ENCODE measurements at regions not wholly inside any gene's neighbourhood (a gene's known extent, or its start where the extent isn't known, plus 50 kb on each side); places are given as distances from the start of the nearest gene placed in this dataset.

DNA sequence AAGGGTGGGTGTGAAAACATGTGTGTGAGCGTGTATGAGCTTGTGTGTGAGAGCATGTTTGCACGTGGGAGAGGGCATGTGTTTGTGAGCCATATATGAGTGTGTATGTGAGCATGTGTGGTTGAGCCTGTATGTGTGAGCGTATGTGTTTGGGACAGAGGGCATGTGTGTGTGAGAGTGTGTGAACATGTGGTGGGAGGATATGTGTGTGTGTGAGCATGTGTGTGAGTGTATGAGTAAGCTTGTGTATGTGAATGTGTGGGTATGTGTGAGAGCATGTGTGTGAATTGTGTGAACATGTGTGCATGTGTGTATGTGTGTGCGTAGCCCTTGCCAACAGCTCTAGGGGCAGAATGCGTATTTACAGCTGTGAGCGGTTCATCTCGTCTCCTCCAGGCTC is 163.0 kb downstream of the TMEM200C start:
- no peak overlapping the region for H3K4me3 ChIP-seq (ENCODE audit: low read length)

DNA sequence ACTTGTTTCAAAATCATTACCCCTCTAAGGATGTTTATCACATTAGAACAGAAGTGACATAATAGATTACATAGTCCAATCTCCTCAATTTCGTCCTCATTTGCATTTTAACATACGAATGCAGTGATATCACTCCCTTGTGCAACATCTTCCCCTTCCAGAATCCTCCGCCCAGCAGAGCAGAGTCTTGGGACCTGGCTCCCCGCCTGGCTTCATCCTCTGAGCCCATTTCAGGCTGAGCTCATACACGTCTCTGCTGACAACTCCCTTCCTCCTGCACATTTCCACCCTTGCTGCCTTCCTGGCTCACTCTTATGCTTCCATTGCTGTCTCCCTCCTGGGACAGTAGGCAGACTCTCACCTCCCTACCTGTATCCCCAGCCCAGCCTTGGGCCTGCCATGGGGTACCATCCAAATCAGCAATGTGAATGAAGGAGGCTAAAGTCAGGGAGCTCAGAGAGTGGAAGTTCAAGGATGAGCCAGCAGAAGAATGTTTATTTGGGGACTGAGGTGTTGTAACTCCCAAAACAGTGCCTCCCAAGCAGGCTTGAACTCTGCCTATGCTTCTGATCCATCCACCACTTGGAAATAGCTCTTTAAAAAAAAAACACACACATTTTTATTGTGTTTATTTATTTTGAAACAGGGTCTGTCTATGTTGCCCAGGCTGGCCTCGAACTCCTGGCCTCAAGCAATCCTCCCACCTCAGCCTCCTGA is 165.2 kb downstream of the TMEM200C start:
- no peak overlapping the region for H4K5ac ChIP-seq (ENCODE audit: low read length)
- no peaks in the 10 kb centered on the region for H3K79me2 ChIP-seq (ENCODE audit: control insufficient read depth, insufficient read depth, low read length)
- H4K8ac ChIP-seq (ENCODE audit: low read depth, low read length), result no peak overlapping the region
- no peak overlapping the region for H2BK5ac ChIP-seq (ENCODE audit: low read length)
- H2AK5ac ChIP-seq (ENCODE audit: low read length), result no peak overlapping the region
- H3K18ac ChIP-seq (ENCODE audit: low read length), result no peak overlapping the region
- no peaks in the 10 kb centered on the region for H3K27me3 ChIP-seq (ENCODE audit: insufficient read depth, low read length, poor library complexity)
- no peaks in the 10 kb centered on the region for H3K79me1 ChIP-seq (ENCODE audit: low read length)
- no peak overlapping the region for H2BK120ac ChIP-seq (ENCODE audit: low read depth, low read length)
- H3K4ac ChIP-seq (ENCODE audit: low read depth, low read length), result no peak overlapping the region
- DNase-seq, result no peak
- H3K9ac ChIP-seq (ENCODE audit: low read length), result no peak overlapping the region
- H3K27ac ChIP-seq (ENCODE audit: low read depth, low read length), result no peak overlapping the region
- H3K36me3 ChIP-seq (ENCODE audit: control insufficient read depth, insufficient read depth, low read length), result no peaks in the 10 kb centered on the region
- H3K4me3 ChIP-seq (ENCODE audit: low read length), result no peak overlapping the region
- H3K4me1 ChIP-seq (ENCODE audit: control insufficient read depth, low read depth, low read length), result peaks cover 5% of the 10 kb centered on the region
- no peak overlapping the region for H3K56ac ChIP-seq (ENCODE audit: low read length)
- H2BK15ac ChIP-seq (replicated peaks; ENCODE audit: low read depth), result no peak overlapping the region
- H3K23ac ChIP-seq (ENCODE audit: low read length), result no peak overlapping the region
- no peak overlapping the region for H3K4me2 ChIP-seq (ENCODE audit: low read length)
- no CpG with 5 or more reads among the region's 6 CpGs for WGBS (ENCODE audit: extremely low coverage, insufficient coverage, low lambda C conversion rate)

More for the DNA sequence above, 163.0 kb downstream of the TMEM200C start:
- Histone ChIP-seq H3K9ac (ENCODE audit: low read length) (no peak overlapping the region), H3K4me1 (ENCODE audit: control insufficient read depth, low read depth, low read length) (peaks cover 5% of the 10 kb centered on the region), H2BK5ac (ENCODE audit: low read length) (no peak overlapping the region), H3K4ac (ENCODE audit: low read depth, low read length) (no peak overlapping the region), H3K56ac (ENCODE audit: low read length) (no peak overlapping the region), H3K79me1 (ENCODE audit: low read length) (no peaks in the 10 kb centered on the region), H3K36me3 (ENCODE audit: control insufficient read depth, insufficient read depth, low read length) (no peaks in the 10 kb centered on the region), H3K4me2 (ENCODE audit: low read length) (no peak overlapping the region), H3K79me2 (ENCODE audit: control insufficient read depth, insufficient read depth, low read length) (no peaks in the 10 kb centered on the region), H3K23ac (ENCODE audit: low read length) (no peak overlapping the region), H4K8ac (ENCODE audit: low read depth, low read length) (no peak overlapping the region), H3K18ac (ENCODE audit: low read length) (no peak overlapping the region), H2AK5ac (ENCODE audit: low read length) (no peak overlapping the region), H3K27me3 (ENCODE audit: insufficient read depth, low read length, poor library complexity) (no peaks in the 10 kb centered on the region), H2BK120ac (ENCODE audit: low read depth, low read length) (no peak overlapping the region), H3K27ac (ENCODE audit: low read depth, low read length) (no peak overlapping the region), H2BK15ac (replicated peaks; ENCODE audit: low read depth) (no peak overlapping the region), H4K5ac (ENCODE audit: low read length) (no peak overlapping the region)
- no peak for DNase-seq
- no CpG with 5 or more reads among the region's 7 CpGs for WGBS (ENCODE audit: extremely low coverage, insufficient coverage, low lambda C conversion rate)

DNA sequence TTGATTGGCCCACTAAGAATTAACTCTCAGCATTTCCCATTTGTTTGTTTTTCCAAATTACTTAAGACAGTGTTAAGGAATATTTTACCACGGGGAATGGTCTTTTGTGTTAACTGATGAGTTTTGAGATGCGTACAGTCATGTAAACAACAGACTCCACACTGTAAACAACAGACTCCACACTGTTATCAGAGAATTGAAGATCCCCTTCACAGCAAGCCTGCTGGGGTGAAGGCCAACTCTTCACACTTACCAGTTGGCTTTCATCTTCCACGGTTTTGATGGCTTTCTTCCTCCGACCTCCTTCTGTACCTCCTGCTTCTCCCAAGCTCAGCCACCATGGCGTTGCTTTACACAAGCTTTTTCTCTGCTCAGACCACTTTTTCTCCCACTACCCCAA is 166.8 kb downstream of the TMEM200C start:
- Histone ChIP-seq H3K79me2 (ENCODE audit: control insufficient read depth, insufficient read depth, low read length) (no peaks in the 10 kb centered on the region), H2BK15ac (replicated peaks; ENCODE audit: low read depth) (no peak overlapping the region), H3K56ac (ENCODE audit: low read length) (no peak overlapping the region), H3K18ac (ENCODE audit: low read length) (no peak overlapping the region), H3K4me3 (ENCODE audit: low read length) (no peak overlapping the region), H3K36me3 (ENCODE audit: control insufficient read depth, insufficient read depth, low read length) (no peaks in the 10 kb centered on the region), H3K79me1 (ENCODE audit: low read length) (no peaks in the 10 kb centered on the region), H3K4ac (ENCODE audit: low read depth, low read length) (no peak overlapping the region), H3K23ac (ENCODE audit: low read length) (no peak overlapping the region), H3K27me3 (ENCODE audit: insufficient read depth, low read length, poor library complexity) (no peaks in the 10 kb centered on the region), H2BK120ac (ENCODE audit: low read depth, low read length) (no peak overlapping the region), H4K8ac (ENCODE audit: low read depth, low read length) (no peak overlapping the region), H2BK5ac (ENCODE audit: low read length) (no peak overlapping the region), H2AK5ac (ENCODE audit: low read length) (no peak overlapping the region), H4K5ac (ENCODE audit: low read length) (no peak overlapping the region), H3K9ac (ENCODE audit: low read length) (no peak overlapping the region), H3K4me2 (ENCODE audit: low read length) (no peak overlapping the region), H3K4me1 (ENCODE audit: control insufficient read depth, low read depth, low read length) (peaks cover 5% of the 10 kb centered on the region), H3K27ac (ENCODE audit: low read depth, low read length) (no peak overlapping the region)
- peak; percentile 68 for DNase-seq
- no CpG with 5 or more reads among the region's 5 CpGs for WGBS (ENCODE audit: extremely low coverage, insufficient coverage, low lambda C conversion rate)

DNA sequence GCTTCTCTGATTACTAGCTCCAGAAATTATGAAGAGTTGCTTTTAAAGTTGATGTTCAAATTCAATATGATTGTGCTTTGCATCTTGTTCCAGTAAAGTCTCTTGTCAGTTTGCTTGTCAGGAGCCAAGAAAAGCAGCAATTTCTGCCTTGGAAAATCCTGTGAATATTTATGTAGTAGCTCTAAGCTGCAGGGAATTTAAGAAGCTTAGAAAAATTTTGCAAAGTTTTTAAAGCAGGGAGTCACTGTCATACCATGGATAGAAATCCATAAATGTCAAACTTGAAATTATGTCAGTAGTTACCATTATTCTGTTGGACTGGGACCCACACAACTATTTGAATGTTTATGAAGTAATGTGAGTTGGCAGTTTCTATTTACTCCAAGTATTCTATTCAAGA is 169.3 kb downstream of the TMEM200C start:
- no peaks in the 10 kb centered on the region for H3K79me1 ChIP-seq (ENCODE audit: low read length)
- H2BK15ac ChIP-seq (replicated peaks; ENCODE audit: low read depth), result no peak overlapping the region
- H3K4me3 ChIP-seq (ENCODE audit: low read length), result no peak overlapping the region
- no peak for DNase-seq
- no peak overlapping the region for H2BK120ac ChIP-seq (ENCODE audit: low read depth, low read length)
- no peak overlapping the region for H3K18ac ChIP-seq (ENCODE audit: low read length)
- no peaks in the 10 kb centered on the region for H3K79me2 ChIP-seq (ENCODE audit: control insufficient read depth, insufficient read depth, low read length)
- no peak overlapping the region for H3K23ac ChIP-seq (ENCODE audit: low read length)
- H3K36me3 ChIP-seq (ENCODE audit: control insufficient read depth, insufficient read depth, low read length), result no peaks in the 10 kb centered on the region
- no peaks in the 10 kb centered on the region for H3K27me3 ChIP-seq (ENCODE audit: insufficient read depth, low read length, poor library complexity)
- no peak overlapping the region for H2BK5ac ChIP-seq (ENCODE audit: low read length)
- H3K4me1 ChIP-seq (ENCODE audit: control insufficient read depth, low read depth, low read length), result peaks cover 5% of the 10 kb centered on the region
- no peak overlapping the region for H3K27ac ChIP-seq (ENCODE audit: low read depth, low read length)
- no peak overlapping the region for H3K9ac ChIP-seq (ENCODE audit: low read length)
- H3K4me2 ChIP-seq (ENCODE audit: low read length), result no peak overlapping the region
- no peak overlapping the region for H3K56ac ChIP-seq (ENCODE audit: low read length)
- H4K8ac ChIP-seq (ENCODE audit: low read depth, low read length), result no peak overlapping the region
- no peak overlapping the region for H4K5ac ChIP-seq (ENCODE audit: low read length)
- H3K4ac ChIP-seq (ENCODE audit: low read depth, low read length), result no peak overlapping the region
- H2AK5ac ChIP-seq (ENCODE audit: low read length), result no peak overlapping the region

DNA sequence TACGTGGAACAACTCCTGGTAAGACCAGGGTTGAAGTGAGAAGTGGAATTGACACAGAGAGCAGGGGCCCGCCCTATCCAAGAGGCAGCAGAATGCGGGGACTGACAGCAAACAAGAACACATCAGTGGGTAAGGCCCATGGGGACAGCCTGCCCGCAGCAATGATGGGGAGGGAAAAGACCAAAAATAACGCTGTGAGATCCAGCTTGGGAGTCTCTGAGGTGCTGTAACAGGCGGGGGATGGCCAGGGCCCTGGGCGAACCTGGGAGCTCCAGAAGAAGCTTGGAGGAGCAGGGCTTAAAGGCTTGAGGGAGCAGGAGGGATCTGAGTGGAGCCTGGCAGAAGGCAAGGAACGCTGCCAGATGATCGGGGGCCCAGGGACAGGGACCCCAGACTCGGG is 173.4 kb downstream of the TMEM200C start:
- Histone ChIP-seq H4K8ac (ENCODE audit: low read depth, low read length) (no peak overlapping the region), H3K79me2 (ENCODE audit: control insufficient read depth, insufficient read depth, low read length) (no peaks in the 10 kb centered on the region), H3K4me1 (ENCODE audit: control insufficient read depth, low read depth, low read length) (no peaks in the 10 kb centered on the region), H3K4me3 (ENCODE audit: low read length) (no peak overlapping the region), H2AK5ac (ENCODE audit: low read length) (no peak overlapping the region), H3K18ac (ENCODE audit: low read length) (no peak overlapping the region), H2BK5ac (ENCODE audit: low read length) (no peak overlapping the region), H3K9ac (ENCODE audit: low read length) (no peak overlapping the region), H3K79me1 (ENCODE audit: low read length) (no peaks in the 10 kb centered on the region), H4K5ac (ENCODE audit: low read length) (no peak overlapping the region), H3K27ac (ENCODE audit: low read depth, low read length) (no peak overlapping the region), H3K4me2 (ENCODE audit: low read length) (no peak overlapping the region), H2BK120ac (ENCODE audit: low read depth, low read length) (no peak overlapping the region), H3K23ac (ENCODE audit: low read length) (no peak overlapping the region), H3K4ac (ENCODE audit: low read depth, low read length) (no peak overlapping the region), H2BK15ac (replicated peaks; ENCODE audit: low read depth) (no peak overlapping the region), H3K56ac (ENCODE audit: low read length) (no peak overlapping the region), H3K36me3 (ENCODE audit: control insufficient read depth, insufficient read depth, low read length) (no peaks in the 10 kb centered on the region), H3K27me3 (ENCODE audit: insufficient read depth, low read length, poor library complexity) (no peaks in the 10 kb centered on the region)
- no CpG with 5 or more reads among the region's 10 CpGs for WGBS (ENCODE audit: extremely low coverage, insufficient coverage, low lambda C conversion rate)
- no peak for DNase-seq

DNA sequence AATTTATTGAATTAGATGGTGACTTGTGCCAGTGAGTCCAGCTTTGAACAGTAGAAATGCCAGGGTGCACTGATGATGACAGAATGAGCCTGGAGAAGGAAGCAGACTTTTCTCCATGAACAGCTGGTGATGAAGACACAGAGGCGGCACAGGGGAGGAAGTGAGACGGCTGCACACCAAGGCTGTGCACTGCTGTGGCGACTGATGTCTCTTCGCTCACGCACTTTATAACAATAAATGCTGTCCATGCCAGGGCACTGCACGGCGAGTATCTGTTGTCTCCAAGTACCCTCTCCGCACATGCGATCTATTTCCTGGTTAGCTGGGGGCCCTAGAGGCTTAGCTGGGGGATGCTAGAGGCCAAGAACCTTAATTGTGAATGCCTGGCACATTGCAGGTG is 175.2 kb downstream of the TMEM200C start:
- H4K8ac ChIP-seq (ENCODE audit: low read depth, low read length), result no peak overlapping the region
- H4K5ac ChIP-seq (ENCODE audit: low read length), result no peak overlapping the region
- no peak overlapping the region for H3K4me3 ChIP-seq (ENCODE audit: low read length)
- no peaks in the 10 kb centered on the region for H3K79me1 ChIP-seq (ENCODE audit: low read length)
- no peak overlapping the region for H2BK5ac ChIP-seq (ENCODE audit: low read length)
- no peak overlapping the region for H2BK120ac ChIP-seq (ENCODE audit: low read depth, low read length)
- H3K27ac ChIP-seq (ENCODE audit: low read depth, low read length), result no peak overlapping the region
- DNase-seq, result no peak
- no peak overlapping the region for H3K23ac ChIP-seq (ENCODE audit: low read length)
- no peak overlapping the region for H3K18ac ChIP-seq (ENCODE audit: low read length)
- H3K9ac ChIP-seq (ENCODE audit: low read length), result no peak overlapping the region
- H3K4me1 ChIP-seq (ENCODE audit: control insufficient read depth, low read depth, low read length), result no peaks in the 10 kb centered on the region
- no peak overlapping the region for H3K4ac ChIP-seq (ENCODE audit: low read depth, low read length)
- H2BK15ac ChIP-seq (replicated peaks; ENCODE audit: low read depth), result no peak overlapping the region
- no peaks in the 10 kb centered on the region for H3K79me2 ChIP-seq (ENCODE audit: control insufficient read depth, insufficient read depth, low read length)
- H2AK5ac ChIP-seq (ENCODE audit: low read length), result no peak overlapping the region
- no peaks in the 10 kb centered on the region for H3K36me3 ChIP-seq (ENCODE audit: control insufficient read depth, insufficient read depth, low read length)
- H3K27me3 ChIP-seq (ENCODE audit: insufficient read depth, low read length, poor library complexity), result no peaks in the 10 kb centered on the region
- no CpG with 5 or more reads among the region's 9 CpGs for WGBS (ENCODE audit: extremely low coverage, insufficient coverage, low lambda C conversion rate)
- no peak overlapping the region for H3K56ac ChIP-seq (ENCODE audit: low read length)
- H3K4me2 ChIP-seq (ENCODE audit: low read length), result no peak overlapping the region

All from mesendoderm (in vitro differentiated cells).